PC-3 (cell line): ENCODE measurements at regions not wholly inside any gene's neighbourhood (a gene's known extent, or its start where the extent isn't known, plus 50 kb on each side); places are given as distances from the start of the nearest gene placed in this dataset.

Experiments
- ATAC-seq: fragments of 200-7000 bp; cut with Tn5 transposase; 2 replicates; pipeline ENCODE4 v1.9.1; 2020; ENCODE audit warnings: mild to moderate bottlenecking, moderate library complexity
- BruUV-seq: library from RNA; stranded (reverse); fragments of 400-500 nt; replicated peaks from 2 replicates; lab custom pipeline; 2021; lab: Mats Ljungman, UMichigan
- CTCF ChIA-PET: fragments of 300-600 bp; sonication (Branson Sonifier 250); formaldehyde crosslinking; loops from one replicate; lab custom pipeline; 2022; ENCODE audit warnings: antibody characterized with exemption; lab: Charles Lee
- POLR2A ChIA-PET: fragments of 300-600 bp; sonication (Branson Sonifier 250); formaldehyde crosslinking; loops from one replicate; lab custom pipeline; 2022; ENCODE audit warnings: antibody characterized with exemption; ENCODE audit not compliant: unreplicated experiment; lab: Charles Lee
- DNase-seq: peaks from one replicate; pipeline ENCODE4 v3.0.0-alpha.2; 2015
- H2AFZ ChIP-seq: fragments of 300-600 bp; sonication (generic); 2 replicates; pipeline ENCODE4 v1.6.0; 2016; ENCODE audit warnings: antibody characterized with exemption, low read length
- H3F3A ChIP-seq: fragments of 300-600 bp; sonication (generic); one replicate; pipeline ENCODE4 v1.6.0; 2017; ENCODE audit warnings: antibody characterized with exemption, low read length, control low read depth, mild to moderate bottlenecking; ENCODE audit not compliant: unreplicated experiment
- H3K27ac ChIP-seq: fragments of 300-600 bp; sonication (generic); 2 replicates; pipeline ENCODE4 v1.5.1; 2016; ENCODE audit warnings: mild to moderate bottlenecking, low read length
- H3K27me3 ChIP-seq: fragments of 300-600 bp; sonication (generic); 2 replicates; pipeline ENCODE4 v1.6.1; 2016; ENCODE audit warnings: low read length, mixed read lengths
- H3K36me3 ChIP-seq: fragments of 300-600 bp; sonication (generic); 2 replicates; pipeline ENCODE4 v1.6.1; 2016; ENCODE audit warnings: low read depth, mixed run types, low read length, mixed read lengths
- H3K4me1 ChIP-seq: fragments of 300-600 bp; sonication (generic); 2 replicates; pipeline ENCODE4 v1.5.1; 2016; ENCODE audit warnings: low read length; ENCODE audit not compliant: insufficient read depth
- H3K4me2 ChIP-seq: fragments of 300-600 bp; sonication (generic); 2 replicates; pipeline ENCODE4 v1.6.0; 2016; ENCODE audit warnings: low read length
- H3K4me3 ChIP-seq: fragments of 300-600 bp; sonication (generic); 2 replicates; pipeline ENCODE4 v1.5.1; 2016; ENCODE audit warnings: mild to moderate bottlenecking, low read length, mixed read lengths
- H3K79me2 ChIP-seq: fragments of 300-600 bp; sonication (generic); 2 replicates; pipeline ENCODE4 v1.6.1; 2017; ENCODE audit warnings: low read length, mixed read lengths
- H3K9ac ChIP-seq: fragments of 300-600 bp; sonication (generic); 2 replicates; pipeline ENCODE4 v1.6.0; 2016; ENCODE audit warnings: mild to moderate bottlenecking, low read length
- H3K9me2 ChIP-seq: fragments of 300-600 bp; sonication (generic); replicated peaks from 2 replicates; pipeline ENCODE4 v1.6.1; 2016; ENCODE audit warnings: mixed run types, low read length, mixed read lengths
- H3K9me3 ChIP-seq: fragments of 300-600 bp; sonication (generic); 2 replicates; pipeline ENCODE4 v1.6.1; 2016; ENCODE audit warnings: low read length, mixed read lengths
- H4K20me1 ChIP-seq: fragments of 300-600 bp; sonication (generic); 2 replicates; pipeline ENCODE4 v1.6.1; 2016; ENCODE audit warnings: low read length, mixed read lengths
- EZH2 ChIP-seq: fragments of 300-600 bp; sonication (generic); IDR thresholded peaks from one replicate; pipeline ENCODE4 v1.6.1; 2017; ENCODE audit warnings: antibody characterized with exemption, mild to moderate bottlenecking, low read length; ENCODE audit not compliant: unreplicated experiment
- EZH2phosphoT487 ChIP-seq: fragments of 300-600 bp; sonication (generic); IDR thresholded peaks from 2 replicates; pipeline ENCODE4 v1.6.1; 2018; ENCODE audit warnings: mild to moderate bottlenecking, antibody characterized with exemption, low read length, borderline replicate concordance
- intact Hi-C: fragments of 100-400 bp; cut with micrococcal nuclease; formaldehyde crosslinking; loops from 2 replicates; pipeline ENCODE4 v1.9.0; 2023
- TF ChIP-seq, protein P1 (sequence below): fragments of 300-600 bp; sonication (generic); conservative IDR thresholded peaks from 2 replicates; pipeline ENCODE4 v1.5.1; 2017; ENCODE audit warnings: antibody characterized with exemption, low read depth, mild to moderate bottlenecking, low read length

DNA sequence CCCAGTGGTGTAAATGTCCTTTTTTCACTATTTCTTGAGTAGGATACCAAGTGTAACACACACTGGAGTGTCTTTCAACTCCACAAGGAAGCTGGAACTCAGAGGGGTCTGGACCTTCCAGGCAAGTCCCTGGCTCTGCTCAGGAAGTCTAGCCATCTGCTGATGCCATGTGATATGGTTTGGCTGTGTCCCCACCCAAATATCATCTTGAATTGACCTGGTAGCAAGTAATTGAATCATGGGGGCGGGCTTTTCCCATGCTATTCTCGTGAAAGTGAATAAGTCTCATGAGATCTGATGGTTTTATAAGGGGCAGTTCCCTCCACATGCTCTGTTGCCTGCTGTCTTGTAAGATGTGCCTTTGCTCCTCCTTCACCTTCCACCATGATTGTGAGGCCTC, 99.4 kb upstream of the CDC42EP3 start:
- Histone ChIP-seq H2AFZ (no peak overlapping the region), H3F3A (no peaks in the 10 kb centered on the region), H3K27me3 (no peaks in the 10 kb centered on the region), H3K4me3 (no peak overlapping the region), H3K4me1 (peaks cover 45% of the 10 kb centered on the region), H3K79me2 (no peaks in the 10 kb centered on the region), H3K9me3 (no peaks in the 10 kb centered on the region), H3K27ac (no peak overlapping the region), H4K20me1 (no peaks in the 10 kb centered on the region), H3K36me3 (no peaks in the 10 kb centered on the region), H3K9me2 (no peaks in the 10 kb centered on the region), H3K9ac (no peak overlapping the region), H3K4me2 (no peak overlapping the region)
- POLR2A ChIA-PET = no interaction called here
- intact Hi-C loops = no loop called here
- no TSS peak for BruUV-seq
- ATAC-seq = no peak
- no peak for TF ChIP-seq EZH2phosphoT487
- TF ChIP-seq, protein P1, sequence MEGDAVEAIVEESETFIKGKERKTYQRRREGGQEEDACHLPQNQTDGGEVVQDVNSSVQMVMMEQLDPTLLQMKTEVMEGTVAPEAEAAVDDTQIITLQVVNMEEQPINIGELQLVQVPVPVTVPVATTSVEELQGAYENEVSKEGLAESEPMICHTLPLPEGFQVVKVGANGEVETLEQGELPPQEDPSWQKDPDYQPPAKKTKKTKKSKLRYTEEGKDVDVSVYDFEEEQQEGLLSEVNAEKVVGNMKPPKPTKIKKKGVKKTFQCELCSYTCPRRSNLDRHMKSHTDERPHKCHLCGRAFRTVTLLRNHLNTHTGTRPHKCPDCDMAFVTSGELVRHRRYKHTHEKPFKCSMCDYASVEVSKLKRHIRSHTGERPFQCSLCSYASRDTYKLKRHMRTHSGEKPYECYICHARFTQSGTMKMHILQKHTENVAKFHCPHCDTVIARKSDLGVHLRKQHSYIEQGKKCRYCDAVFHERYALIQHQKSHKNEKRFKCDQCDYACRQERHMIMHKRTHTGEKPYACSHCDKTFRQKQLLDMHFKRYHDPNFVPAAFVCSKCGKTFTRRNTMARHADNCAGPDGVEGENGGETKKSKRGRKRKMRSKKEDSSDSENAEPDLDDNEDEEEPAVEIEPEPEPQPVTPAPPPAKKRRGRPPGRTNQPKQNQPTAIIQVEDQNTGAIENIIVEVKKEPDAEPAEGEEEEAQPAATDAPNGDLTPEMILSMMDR = no peak
- no peak for TF ChIP-seq EZH2
- CTCF ChIA-PET = no interaction called here
- DNase-seq = no peak

DNA sequence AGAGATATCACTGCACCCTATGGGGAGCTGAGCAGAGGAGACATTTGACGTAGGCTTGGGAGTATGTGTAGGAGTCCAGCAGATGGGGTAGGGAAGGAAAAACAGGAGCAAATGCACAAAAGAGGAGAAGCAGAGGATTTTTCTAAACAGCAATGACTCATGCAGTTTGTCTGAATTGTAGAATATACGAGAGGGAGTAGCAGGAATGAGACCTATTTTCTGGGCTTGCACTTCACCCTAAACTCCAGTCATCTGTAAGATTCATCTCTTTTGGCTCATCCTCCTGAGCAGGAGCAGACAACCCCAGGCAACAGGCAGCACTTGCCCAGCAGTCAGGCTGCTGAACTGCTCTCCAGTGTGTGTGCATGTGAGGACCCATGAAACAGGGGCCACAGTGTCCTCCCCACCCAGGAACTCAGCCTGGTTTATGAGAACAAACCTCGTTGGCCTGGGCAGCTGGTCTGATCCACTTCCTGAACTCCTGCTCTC, 100.2 kb upstream of the CDC42EP3 start:
- CTCF ChIA-PET = no interaction called here

More for the DNA sequence above, 100.2 kb upstream of the CDC42EP3 start:
- Histone ChIP-seq H4K20me1 (no peaks in the 10 kb centered on the region), H3K27ac (no peak overlapping the region), H2AFZ (no peak overlapping the region), H3K9me2 (no peaks in the 10 kb centered on the region), H3F3A (no peaks in the 10 kb centered on the region), H3K9ac (no peak overlapping the region), H3K9me3 (no peaks in the 10 kb centered on the region), H3K79me2 (no peaks in the 10 kb centered on the region), H3K4me2 (no peak overlapping the region), H3K4me3 (no peak overlapping the region), H3K4me1 (peaks cover 45% of the 10 kb centered on the region), H3K36me3 (no peaks in the 10 kb centered on the region), H3K27me3 (no peaks in the 10 kb centered on the region)
- TF ChIP-seq, protein P1 = no peak
- TF ChIP-seq EZH2 = no peak
- TF ChIP-seq EZH2phosphoT487 = no peak
- BruUV-seq = no TSS peak
- intact Hi-C loops = no loop called here
- ATAC-seq (no peak), DNase-seq (peak; percentile 30)
- POLR2A ChIA-PET = no interaction called here
